SK-N-SH (cell line): ENCODE measurements at regions not wholly inside any gene's neighbourhood (a gene's known extent, or its start where the extent isn't known, plus 50 kb on each side); places are given as distances from the start of the nearest gene placed in this dataset.

ENCODE experiments used
- CTCF ChIA-PET: fragments of 300-600, 350-600 bp; formaldehyde crosslinking; extraction: SDS; loops from one replicate; lab custom pipeline; 2021; lab: Yijun Ruan, JAX
- POLR2A ChIA-PET: fragments of 350-600 bp; sonication (Branson Sonifier 250); formaldehyde crosslinking; extraction: SDS; loops from one replicate; lab custom pipeline; 2020; ENCODE audit warnings: antibody characterized with exemption, inconsistent platforms; lab: Yijun Ruan, JAX
- DNase-seq: peaks from one replicate; pipeline ENCODE4 v3.0.0; 2012
- H2AFZ ChIP-seq: fragments of 200-600 bp; sonication (generic); 2 replicates; pipeline ENCODE4 v1.8.1; 2016; ENCODE audit warnings: antibody characterized with exemption, mild to moderate bottlenecking, low read depth
- H3F3A ChIP-seq: fragments of 200-600 bp; sonication (generic); replicated peaks from 2 replicates; pipeline ENCODE3; 2016; ENCODE audit warnings: antibody characterized with exemption, mild to moderate bottlenecking; ENCODE audit not compliant: insufficient read depth
- H3K27ac ChIP-seq, 2 experiments: fragments of 200-500 bp in 1 of 2; fragments of 200-600 bp in 1 of 2; sonication (Bioruptor generic) in 1 of 2; sonication (generic), shearing (Covaris generic) in 1 of 2; 2 replicates each; pipeline versions ENCODE4 v1.5.1 to v1.6.1; 2014 to 2016; ENCODE audit warnings: low read depth in 2 of 2, inconsistent platforms in 1 of 2, low read length in 1 of 2, mild to moderate bottlenecking in 1 of 2, mixed read lengths in 1 of 2
- H3K27me3 ChIP-seq: fragments of 200-600 bp; sonication (generic), shearing (Covaris generic); 2 replicates; pipeline ENCODE4 v1.6.1; 2016; ENCODE audit warnings: mixed run types; ENCODE audit not compliant: insufficient read depth
- H3K36me3 ChIP-seq, 2 experiments: fragments of 200-500 bp in 1 of 2; fragments of 200-600 bp in 1 of 2; sonication (Bioruptor generic) in 1 of 2; sonication (generic) in 1 of 2; replicated peaks in 1 of 2; 2 replicates each; pipeline versions ENCODE3 to v1.5.1; 2014 to 2016; ENCODE audit warnings: low read length in 1 of 2, mild to moderate bottlenecking in 1 of 2; ENCODE audit not compliant: insufficient read depth in 2 of 2, control insufficient read depth in 1 of 2
- H3K4me1 ChIP-seq, 2 experiments: fragments of 200-500 bp in 1 of 2; fragments of 200-600 bp in 1 of 2; sonication (Bioruptor generic) in 1 of 2; sonication (generic), shearing (Covaris generic) in 1 of 2; 2 replicates each; pipeline versions ENCODE4 v1.5.1 to v1.6.1; 2014 to 2016; ENCODE audit warnings: low read depth in 1 of 2, low read length in 1 of 2, mixed run types in 1 of 2; ENCODE audit not compliant: insufficient read depth in 2 of 2, control insufficient read depth in 1 of 2
- H3K4me2 ChIP-seq: fragments of 200-600 bp; sonication (generic), shearing (Covaris generic); 2 replicates; pipeline ENCODE4 v1.6.1; 2017; ENCODE audit warnings: mixed run types
- H3K4me3 ChIP-seq, 2 experiments: fragments of 200-500 bp in 1 of 2; fragments of 200-600 bp in 1 of 2; sonication (Bioruptor generic) in 1 of 2; sonication (generic), shearing (Covaris generic) in 1 of 2; 2 replicates each; pipeline versions ENCODE4 v1.5.1 to v1.8.1; 2014 to 2016; ENCODE audit warnings: low read depth in 2 of 2, inconsistent platforms in 1 of 2, low read length in 1 of 2, mild to moderate bottlenecking in 1 of 2, mixed read lengths in 1 of 2, moderate library complexity in 1 of 2
- H3K79me2 ChIP-seq: fragments of 200-600 bp; sonication (generic); 2 replicates; pipeline ENCODE4 v1.8.1; 2017; ENCODE audit warnings: mild to moderate bottlenecking; ENCODE audit not compliant: insufficient read depth
- H3K9ac ChIP-seq: fragments of 200-600 bp; sonication (generic); 2 replicates; pipeline ENCODE4 v1.6.1; 2017; ENCODE audit warnings: mixed run types
- H3K9me2 ChIP-seq: fragments of 200-600 bp; sonication (generic); 2 replicates; pipeline ENCODE4 v1.6.1; 2017; ENCODE audit warnings: mixed run types
- H3K9me3 ChIP-seq: fragments of 200-600 bp; sonication (generic); 2 replicates; pipeline ENCODE4 v1.6.1; 2017; ENCODE audit warnings: mixed run types, mild to moderate bottlenecking, moderate library complexity
- H4K20me1 ChIP-seq: fragments of 200-600 bp; sonication (generic); 2 replicates; pipeline ENCODE4 v1.6.1; 2017; ENCODE audit warnings: mild to moderate bottlenecking, mixed run types; ENCODE audit not compliant: insufficient read depth
- CHD2 ChIP-seq: fragments of 150-350 bp; IDR thresholded peaks from 2 replicates; pipeline ENCODE4 v1.6.1; 2018; ENCODE audit warnings: low read length; ENCODE audit not compliant: partially characterized antibody
- EZH2phosphoT487 ChIP-seq: fragments of 200-600 bp; sonication (generic); IDR thresholded peaks from 2 replicates; pipeline ENCODE4 v1.6.1; 2017; ENCODE audit warnings: low read depth, mixed run types, mild to moderate bottlenecking, antibody characterized with exemption, moderate library complexity, borderline replicate concordance
- FOSL2 ChIP-seq: IDR thresholded peaks from 2 replicates; pipeline ENCODE4 v1.4.0; 2012; ENCODE audit warnings: low read depth, mild to moderate bottlenecking, moderate library complexity, borderline replicate concordance
- FOXJ3 ChIP-seq: sonication (generic); formaldehyde crosslinking; IDR thresholded peaks from 2 replicates; pipeline ENCODE4 v1.5.1; 2020; ENCODE audit warnings: mild to moderate bottlenecking, missing genetic modification reagents
- GABPA ChIP-seq: IDR thresholded peaks from 2 replicates; pipeline ENCODE4 v1.4.0; 2012; ENCODE audit warnings: low read depth, mild to moderate bottlenecking
- GATA2 ChIP-seq: sonication (generic); formaldehyde crosslinking; IDR thresholded peaks from 2 replicates; pipeline ENCODE4 v1.5.0; 2020; ENCODE audit warnings: mild to moderate bottlenecking, missing genetic modification reagents
- MEF2A ChIP-seq: IDR thresholded peaks from 2 replicates; pipeline ENCODE4 v1.4.0; 2012; ENCODE audit warnings: low read depth, borderline replicate concordance
- MXI1 ChIP-seq: IDR thresholded peaks from 2 replicates; pipeline ENCODE4 v1.6.1; 2012; ENCODE audit warnings: mild to moderate bottlenecking, low read depth, low read length, improper control_type of control experiment
- PBX3 ChIP-seq: IDR thresholded peaks from 2 replicates; pipeline ENCODE4; 2012
- REST ChIP-seq: IDR thresholded peaks from 2 replicates; pipeline ENCODE4 v1.6.1; 2012; ENCODE audit warnings: mild to moderate bottlenecking, low read depth, low read length, moderate library complexity
- SMC3 ChIP-seq: IDR thresholded peaks from 2 replicates; pipeline ENCODE4 v1.6.1; 2012; ENCODE audit warnings: low read depth, low read length, improper control_type of control experiment
- YY1 ChIP-seq: IDR thresholded peaks from 2 replicates; pipeline ENCODE4 v1.4.0; 2012; ENCODE audit warnings: low read depth, mild to moderate bottlenecking
- ZBTB33 ChIP-seq: IDR thresholded peaks from 2 replicates; pipeline ENCODE4 v1.4.0; 2012; ENCODE audit warnings: low read depth, borderline replicate concordance
- WGBS: methylation state at CpG from one replicate; pipeline ENCODE4 v1.1.6; 2017; ENCODE audit warnings: low lambda C conversion rate; 5-methylcytosine and 5-hydroxymethylcytosine counted together

DNA sequence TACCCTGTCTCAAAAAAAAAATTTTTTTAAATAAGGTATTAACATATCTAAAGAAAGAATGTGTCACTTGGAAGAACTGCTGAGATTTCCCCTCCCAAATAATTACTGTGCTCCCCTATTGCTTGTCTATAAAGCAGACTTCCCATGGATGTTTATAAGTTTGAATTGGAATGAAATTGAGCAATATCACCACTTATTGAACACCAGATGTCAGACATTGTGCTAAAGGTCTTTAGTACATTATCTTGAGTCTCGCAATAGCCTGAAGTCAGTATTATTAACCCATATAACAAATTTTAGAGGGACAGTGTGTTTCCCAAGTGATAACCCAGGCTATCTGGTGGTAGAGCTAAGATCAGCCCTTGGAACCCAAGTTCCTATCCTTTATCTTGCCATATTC, 69.0 kb upstream of the EPCAM start:
- H3K9me3 ChIP-seq: no peaks in the 10 kb centered on the region
- TF ChIP-seq MXI1 (no peak), GABPA (no peak), MEF2A (no peak), ZBTB33 (no peak), EZH2phosphoT487 (no peak), SMC3 (no peak), GATA2 (CRISPR knock-in tag) (no peak), YY1 (no peak), CHD2 (no peak), REST (no peak), FOXJ3 (no peak)
- no peaks in the 10 kb centered on the region for H3K9me2 ChIP-seq
- no peaks in the 10 kb centered on the region for H3F3A ChIP-seq
- ChIA-PET POLR2A (no interaction called here), CTCF (interaction anchor here (1.4 to 3.5 kb wide), 5 partner anchors 8 to 285 kb away, joined by 4 to 16 read pairs (median 10); no protein-coding TSS in a partner anchor)
- peaks cover 2 to 5% of the 10 kb centered on the region in 2 experiments; a peak in 3 of 4 replicates for H3K4me1 ChIP-seq
- no peaks in the 10 kb centered on the region for H3K27me3 ChIP-seq
- H3K36me3 ChIP-seq: no peaks in the 10 kb centered on the region
- H3K79me2 ChIP-seq: no peaks in the 10 kb centered on the region
- DNase-seq: no peak
- no peak overlapping the region for H3K4me3 ChIP-seq
- no peak overlapping the region for H2AFZ ChIP-seq
- H3K9ac ChIP-seq: no peak overlapping the region
- no peak overlapping the region for H3K4me2 ChIP-seq
- no peak overlapping the region for H3K27ac ChIP-seq
- 96% methylated on average over 1 of the region's 1 CpG for WGBS
- no peaks in the 10 kb centered on the region for H4K20me1 ChIP-seq

DNA sequence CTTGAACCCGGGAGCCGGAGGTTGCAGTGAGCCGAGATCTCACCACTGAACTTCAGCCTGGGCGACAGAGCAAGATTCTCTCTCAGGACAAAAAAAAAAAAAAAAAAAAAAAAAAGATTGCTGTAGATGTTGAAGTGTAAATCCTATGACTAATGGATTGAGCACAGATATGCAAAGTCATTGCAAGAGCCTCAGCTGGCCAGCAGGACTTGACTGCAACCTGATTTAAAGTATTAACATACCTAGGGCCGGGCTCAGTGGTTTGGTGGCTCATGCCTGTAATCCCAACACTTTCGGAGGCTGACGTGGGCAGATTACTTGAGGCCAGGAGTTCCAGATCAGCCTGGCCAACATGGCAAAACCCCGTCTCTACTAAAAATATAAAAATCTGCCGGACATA, 69.6 kb upstream of the EPCAM start:
- H3K4me1 ChIP-seq: peaks cover 2 to 5% of the 10 kb centered on the region in 2 experiments; a peak in 3 of 4 replicates
- no peak overlapping the region for H3K4me3 ChIP-seq
- H2AFZ ChIP-seq: no peak overlapping the region
- ChIA-PET POLR2A (no interaction called here), CTCF (interaction anchor here (0.7 to 3.5 kb wide), 4 partner anchors 8 to 24 kb away, joined by 4 to 16 read pairs (median 12); no protein-coding TSS in a partner anchor)
- no peaks in the 10 kb centered on the region for H3K36me3 ChIP-seq
- no peaks in the 10 kb centered on the region for H3K9me2 ChIP-seq
- WGBS: 90% methylated on average over 9 of the region's 9 CpGs
- no peak overlapping the region for H3K27ac ChIP-seq
- H3F3A ChIP-seq: no peaks in the 10 kb centered on the region
- peak; percentile 16; the same call in 1 of the 2 replicates for TF ChIP-seq FOSL2
- TF ChIP-seq PBX3: no peak
- no peak for TF ChIP-seq YY1
- no peaks in the 10 kb centered on the region for H4K20me1 ChIP-seq
- H3K9me3 ChIP-seq: no peaks in the 10 kb centered on the region
- H3K79me2 ChIP-seq: no peaks in the 10 kb centered on the region
- no peak overlapping the region for H3K4me2 ChIP-seq
- H3K27me3 ChIP-seq: no peaks in the 10 kb centered on the region
- no peak overlapping the region for H3K9ac ChIP-seq
- no peak for DNase-seq
